HL-60 (cell line): ENCODE measurements at regions not wholly inside any gene's neighbourhood (a gene's known extent, or its start where the extent isn't known, plus 50 kb on each side); places are given as distances from the start of the nearest gene placed in this dataset.

Experiments
- DNase-seq, 2 experiments: peaks; one replicate each; pipeline ENCODE4 v3.0.0-alpha.2; 2010 to 2020; ENCODE audit warnings: low read depth in 1 of 2, low spot score in 1 of 2
- H3K27ac ChIP-seq: fragments of 250-450 bp; sonication (Bioruptor Pico); replicated peaks from 2 replicates; pipeline ENCODE4 v1.5.1; 2020; ENCODE audit warnings: mild to moderate bottlenecking, moderate library complexity
- H3K27me3 ChIP-seq: fragments of 250-450 bp; sonication (Bioruptor Pico); 2 replicates; pipeline ENCODE4 v1.5.1; 2021; ENCODE audit warnings: mild to moderate bottlenecking, moderate library complexity; ENCODE audit not compliant: insufficient read depth, poor library complexity, severe bottlenecking
- H3K4me3 ChIP-seq: replicated peaks from 2 replicates; pipeline ENCODE4 v1.5.1; 2011; ENCODE audit warnings: mild to moderate bottlenecking, control low read depth, low read length; ENCODE audit not compliant: insufficient read depth
- GABPA ChIP-seq: IDR thresholded peaks from 2 replicates; pipeline ENCODE4 v1.6.1; 2012; ENCODE audit warnings: low read depth
- POLR2AphosphoS5 ChIP-seq: IDR thresholded peaks from 2 replicates; pipeline ENCODE4 v1.6.1; 2012; ENCODE audit warnings: low read depth
- REST ChIP-seq: IDR thresholded peaks from 2 replicates; pipeline ENCODE4 v1.6.1; 2012; ENCODE audit warnings: low read depth; ENCODE audit not compliant: insufficient replicate concordance
- SPI1 ChIP-seq: IDR thresholded peaks from 2 replicates; pipeline ENCODE4 v1.6.1; 2012; ENCODE audit warnings: low read depth, mild to moderate bottlenecking, borderline replicate concordance
- TF ChIP-seq, protein P1 (sequence below): IDR thresholded peaks from one replicate; pipeline ENCODE4 v1.5.1; 2011; ENCODE audit warnings: low read length, control low read depth, inconsistent platforms; ENCODE audit not compliant: insufficient read depth

GRCh38 chr1:82510431-82510830 lies 709.7 kb downstream of the ADGRL2 start:
- no peak for TF ChIP-seq SPI1
- TF ChIP-seq, protein P1, sequence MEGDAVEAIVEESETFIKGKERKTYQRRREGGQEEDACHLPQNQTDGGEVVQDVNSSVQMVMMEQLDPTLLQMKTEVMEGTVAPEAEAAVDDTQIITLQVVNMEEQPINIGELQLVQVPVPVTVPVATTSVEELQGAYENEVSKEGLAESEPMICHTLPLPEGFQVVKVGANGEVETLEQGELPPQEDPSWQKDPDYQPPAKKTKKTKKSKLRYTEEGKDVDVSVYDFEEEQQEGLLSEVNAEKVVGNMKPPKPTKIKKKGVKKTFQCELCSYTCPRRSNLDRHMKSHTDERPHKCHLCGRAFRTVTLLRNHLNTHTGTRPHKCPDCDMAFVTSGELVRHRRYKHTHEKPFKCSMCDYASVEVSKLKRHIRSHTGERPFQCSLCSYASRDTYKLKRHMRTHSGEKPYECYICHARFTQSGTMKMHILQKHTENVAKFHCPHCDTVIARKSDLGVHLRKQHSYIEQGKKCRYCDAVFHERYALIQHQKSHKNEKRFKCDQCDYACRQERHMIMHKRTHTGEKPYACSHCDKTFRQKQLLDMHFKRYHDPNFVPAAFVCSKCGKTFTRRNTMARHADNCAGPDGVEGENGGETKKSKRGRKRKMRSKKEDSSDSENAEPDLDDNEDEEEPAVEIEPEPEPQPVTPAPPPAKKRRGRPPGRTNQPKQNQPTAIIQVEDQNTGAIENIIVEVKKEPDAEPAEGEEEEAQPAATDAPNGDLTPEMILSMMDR, result no peak
- DNase-seq, result no peak
- H3K27ac ChIP-seq, result no peak overlapping the region
- H3K4me3 ChIP-seq, result no peak overlapping the region
- no peaks in the 10 kb centered on the region for H3K27me3 ChIP-seq

- Histone ChIP-seq H3K4me3 (no peak overlapping the region), H3K27ac (no peak overlapping the region), H3K27me3 (no peaks in the 10 kb centered on the region)
- DNase-seq, result no peak
- TF ChIP-seq REST (no peak), POLR2AphosphoS5 (no peak), GABPA (no peak), SPI1 (no peak)
- TF ChIP-seq, protein P1, result no peak
These were observed 706.3 kb downstream of the ADGRL2 start for GRCh38 chr1:82507011-82507410.

DNA sequence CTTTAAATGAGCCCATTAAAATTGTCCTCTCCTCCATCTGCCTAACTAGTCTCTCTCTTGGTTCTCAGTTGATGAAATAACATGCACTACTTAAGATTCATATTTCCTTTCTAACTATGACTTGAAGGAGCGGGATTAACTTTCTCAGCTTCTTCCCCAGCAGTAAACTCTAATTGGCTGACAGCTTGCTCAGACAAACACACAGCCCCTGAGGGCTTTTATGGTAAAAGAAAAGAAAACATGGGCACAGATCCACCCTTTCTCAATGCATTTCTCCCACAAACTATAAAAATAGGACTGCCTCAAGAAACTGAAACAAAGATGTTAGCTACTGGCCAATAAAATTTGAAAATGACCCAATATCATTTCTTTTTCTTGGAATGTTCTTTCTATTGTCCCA lies 703.1 kb downstream of the ADGRL2 start:
- no peak for DNase-seq
- no peaks in the 10 kb centered on the region for H3K27me3 ChIP-seq
- H3K27ac ChIP-seq, result no peak overlapping the region
- H3K4me3 ChIP-seq, result no peak overlapping the region
- TF ChIP-seq, protein P1, result no peak
- TF ChIP-seq GABPA, result no peak
- no peak for TF ChIP-seq REST
- no peak for TF ChIP-seq SPI1
- no peak for TF ChIP-seq POLR2AphosphoS5

- no peak for TF ChIP-seq SPI1
- TF ChIP-seq REST, result no peak
- no peak for TF ChIP-seq POLR2AphosphoS5
- no peak for TF ChIP-seq GABPA
- TF ChIP-seq, protein P1, result no peak
- no peak overlapping the region for H3K4me3 ChIP-seq
- no peaks in the 10 kb centered on the region for H3K27me3 ChIP-seq
- H3K27ac ChIP-seq, result no peak overlapping the region
- no peak for DNase-seq
These were observed 698.3 kb downstream of the ADGRL2 start for GRCh38 chr1:82499022-82499421.
